Tibial nerve (tissue), 4 donors: ENCODE measurements at regions not wholly inside any gene's neighbourhood (a gene's known extent, or its start where the extent isn't known, plus 50 kb on each side); places are given as distances from the start of the nearest gene placed in this dataset.

ENCODE experiments used
- EP300 ChIP-seq, 2 donors: sonication (generic); formaldehyde crosslinking; IDR thresholded peaks; one replicate each; pipeline ENCODE4 v1.6.1; 2017; ENCODE audit warnings: antibody characterized with exemption in 2 of 2, mild to moderate bottlenecking in 1 of 2
- POLR2A ChIP-seq, 2 donors: fragments of 450-650 bp; IDR thresholded peaks; one replicate each; pipeline ENCODE4 v1.6.1; 2017; ENCODE audit warnings: antibody characterized with exemption in 2 of 2, mild to moderate bottlenecking in 2 of 2, moderate library complexity in 2 of 2
- TF ChIP-seq, protein P1 (sequence below), 5 experiments: fragments of 200-600 bp in 3 of 5; fragments of 450-650 bp in 2 of 5; sonication (generic) in 3 of 5; IDR thresholded peaks; one replicate each; pipeline ENCODE4 v1.5.1; 2016 to 2019; ENCODE audit warnings: antibody characterized with exemption in 5 of 5, mild to moderate bottlenecking in 3 of 5, moderate library complexity in 2 of 5

GRCh38 chr12:59396519-59396918 is 199.3 kb upstream of the SLC16A7 start:
- TF ChIP-seq, protein P1, sequence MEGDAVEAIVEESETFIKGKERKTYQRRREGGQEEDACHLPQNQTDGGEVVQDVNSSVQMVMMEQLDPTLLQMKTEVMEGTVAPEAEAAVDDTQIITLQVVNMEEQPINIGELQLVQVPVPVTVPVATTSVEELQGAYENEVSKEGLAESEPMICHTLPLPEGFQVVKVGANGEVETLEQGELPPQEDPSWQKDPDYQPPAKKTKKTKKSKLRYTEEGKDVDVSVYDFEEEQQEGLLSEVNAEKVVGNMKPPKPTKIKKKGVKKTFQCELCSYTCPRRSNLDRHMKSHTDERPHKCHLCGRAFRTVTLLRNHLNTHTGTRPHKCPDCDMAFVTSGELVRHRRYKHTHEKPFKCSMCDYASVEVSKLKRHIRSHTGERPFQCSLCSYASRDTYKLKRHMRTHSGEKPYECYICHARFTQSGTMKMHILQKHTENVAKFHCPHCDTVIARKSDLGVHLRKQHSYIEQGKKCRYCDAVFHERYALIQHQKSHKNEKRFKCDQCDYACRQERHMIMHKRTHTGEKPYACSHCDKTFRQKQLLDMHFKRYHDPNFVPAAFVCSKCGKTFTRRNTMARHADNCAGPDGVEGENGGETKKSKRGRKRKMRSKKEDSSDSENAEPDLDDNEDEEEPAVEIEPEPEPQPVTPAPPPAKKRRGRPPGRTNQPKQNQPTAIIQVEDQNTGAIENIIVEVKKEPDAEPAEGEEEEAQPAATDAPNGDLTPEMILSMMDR (IDR thresholded peaks at IDR 0.05) = no peak
- TF ChIP-seq EP300 (IDR thresholded peaks at IDR 0.05) = no peak
- no peak for TF ChIP-seq POLR2A (IDR thresholded peaks at IDR 0.05)
